Activated T-helper 1 cell treated with anti-CD3 and anti-CD28 coated beads, Interleukin-12 subunit alpha, Interleukin-12 subunit beta, Interleukin-2, Interleukin-4 antibody, amounts not matched to agents 30 ng/mL and 10 ng/mL and 1 ng/mL, durations not matched to agents 14 hours and 24 hours and 36 hours (primary cell): ENCODE measurements at regions not wholly inside any gene's neighbourhood (a gene's known extent, or its start where the extent isn't known, plus 50 kb on each side); places are given as distances from the start of the nearest gene placed in this dataset.
"Not testable (repeated sequence)": the region's sequence is repeated elsewhere in the genome, so short reads cannot be mapped to it uniquely, and the experiment has no call there.

ENCODE experiments used
- DNase-seq: peaks from one replicate; pipeline ENCODE4 v3.0.0; 2021; ENCODE audit warnings: low spot score
- H3K27ac Mint-ChIP-seq: one replicate; pipeline ENCODE4 v1.8.0; 2021; ENCODE audit warnings: mild to moderate bottlenecking, mixed read lengths
- H3K27me3 Mint-ChIP-seq: one replicate; pipeline ENCODE4 v1.8.0; 2022; ENCODE audit warnings: mild to moderate bottlenecking, moderate library complexity, mixed read lengths; ENCODE audit not compliant: insufficient read depth
- H3K36me3 Mint-ChIP-seq: one replicate; pipeline ENCODE4 v1.8.0; 2021; ENCODE audit warnings: low read depth, mixed read lengths
- H3K4me1 Mint-ChIP-seq: one replicate; pipeline ENCODE4 v1.8.0; 2021; ENCODE audit warnings: low read depth, mixed read lengths
- H3K4me3 Mint-ChIP-seq: one replicate; pipeline ENCODE4 v1.8.0; 2021; ENCODE audit warnings: mild to moderate bottlenecking, moderate library complexity, mixed read lengths
- H3K9me3 Mint-ChIP-seq: one replicate; pipeline ENCODE4 v1.8.0; 2021; ENCODE audit warnings: mixed read lengths
- intact Hi-C: fragments of 100-400 bp; cut with micrococcal nuclease; formaldehyde crosslinking; loops from one replicate; pipeline ENCODE4 v1.15.1; 2024

GRCh38 chr22:12384612-12385011 lies 3143.4 kb upstream of the OR11H1 start:
- intact Hi-C loops, H3K4me1 Mint-ChIP-seq, H3K36me3 Mint-ChIP-seq, H3K4me3 Mint-ChIP-seq, H3K27ac Mint-ChIP-seq, H3K27me3 Mint-ChIP-seq, DNase-seq: not testable (repeated sequence)
- H3K9me3 Mint-ChIP-seq = peaks cover 43% of the 10 kb centered on the region

GRCh38 chr22:12388824-12389800 lies 3138.9 kb upstream of the OR11H1 start:
- H3K27me3 Mint-ChIP-seq, H3K27ac Mint-ChIP-seq, H3K4me1 Mint-ChIP-seq, DNase-seq, H3K36me3 Mint-ChIP-seq, H3K4me3 Mint-ChIP-seq, intact Hi-C loops: not testable (repeated sequence)
- H3K9me3 Mint-ChIP-seq = peaks cover 65% of the 10 kb centered on the region

DNA sequence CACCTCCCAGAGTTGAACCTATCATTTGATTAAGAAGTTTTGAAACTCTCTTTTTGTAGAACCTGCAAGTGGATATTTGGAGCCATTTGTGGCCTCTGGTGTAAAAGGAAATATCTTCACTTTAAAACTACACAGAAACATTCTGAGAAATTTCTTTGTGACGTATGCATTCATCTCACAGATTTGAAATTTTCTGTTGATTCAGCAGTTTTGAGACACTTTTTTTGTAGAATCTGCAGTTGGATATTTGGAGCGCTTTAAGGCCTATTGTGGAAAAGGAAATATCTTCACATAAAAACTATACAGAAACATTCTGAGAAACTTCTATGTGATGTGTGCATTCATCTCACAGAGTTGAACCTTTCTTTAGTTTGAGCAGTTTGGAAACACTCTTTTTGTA lies 3130.7 kb upstream of the OR11H1 start:
- H3K4me3 Mint-ChIP-seq, H3K27ac Mint-ChIP-seq, H3K36me3 Mint-ChIP-seq, intact Hi-C loops, DNase-seq, H3K4me1 Mint-ChIP-seq, H3K27me3 Mint-ChIP-seq: not testable (repeated sequence)
- peaks cover 52% of the 10 kb centered on the region for H3K9me3 Mint-ChIP-seq

- intact Hi-C loops, H3K27me3 Mint-ChIP-seq, H3K4me1 Mint-ChIP-seq, H3K27ac Mint-ChIP-seq, H3K36me3 Mint-ChIP-seq, H3K4me3 Mint-ChIP-seq, DNase-seq: not testable (repeated sequence)
- peaks cover 60% of the 10 kb centered on the region for H3K9me3 Mint-ChIP-seq
Observed at GRCh38 chr22:12401942-12402341, 3126.1 kb upstream of the OR11H1 start.

DNA sequence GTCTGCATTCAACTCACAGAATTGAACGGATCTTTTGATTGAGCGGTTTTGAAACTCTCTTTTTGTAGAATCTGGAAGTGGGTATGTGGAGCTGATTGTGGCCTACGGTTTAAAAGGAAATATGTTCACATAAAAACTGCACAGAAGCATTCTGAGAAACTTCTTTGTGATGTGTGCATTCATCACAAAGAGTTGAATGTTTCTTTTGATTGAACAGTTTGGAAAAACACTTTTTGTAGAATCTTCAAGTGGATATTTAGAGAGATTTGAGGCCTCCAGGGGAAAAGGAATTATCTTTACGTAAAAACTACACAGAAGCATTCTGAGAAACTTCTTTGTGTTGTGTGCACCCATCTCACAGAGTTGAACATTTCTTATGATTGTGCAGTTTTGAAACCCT lies 3125.5 kb upstream of the OR11H1 start:
- not testable (repeated sequence) for H3K4me1 Mint-ChIP-seq
- peaks cover 60% of the 10 kb centered on the region for H3K9me3 Mint-ChIP-seq

GRCh38 chr22:12435890-12436289 lies 3092.1 kb upstream of the OR11H1 start:
- intact Hi-C loops, DNase-seq, H3K4me1 Mint-ChIP-seq, H3K27me3 Mint-ChIP-seq, H3K27ac Mint-ChIP-seq, H3K4me3 Mint-ChIP-seq, H3K36me3 Mint-ChIP-seq: not testable (repeated sequence)
- H3K9me3 Mint-ChIP-seq = peaks cover 31% of the 10 kb centered on the region

More for the DNA sequence above, 3125.5 kb upstream of the OR11H1 start:
- H3K4me3 Mint-ChIP-seq, DNase-seq, H3K36me3 Mint-ChIP-seq, intact Hi-C loops, H3K27me3 Mint-ChIP-seq, H3K27ac Mint-ChIP-seq: not testable (repeated sequence)
